Transverse colon (tissue), 4 donors: ENCODE measurements at regions not wholly inside any gene's neighbourhood (a gene's known extent, or its start where the extent isn't known, plus 50 kb on each side); places are given as distances from the start of the nearest gene placed in this dataset.
A peak's percentile ranks its signal among the peaks of the same experiment; 100 is the strongest.

Experiments used
- DNase-seq: peaks from one replicate; pipeline ENCODE4 v3.0.0-alpha.2; 2019
- H3K27ac ChIP-seq, 4 donors: fragments of 200-600 bp; sonication (generic); 2 replicates each; pipeline ENCODE4 v1.5.1; 2016 to 2018; ENCODE audit warnings: inconsistent platforms in 4 of 4
- H3K27me3 ChIP-seq: fragments of 200-600 bp; sonication (generic); 2 replicates; pipeline ENCODE4 v1.5.1; 2017; ENCODE audit warnings: inconsistent platforms
- H3K36me3 ChIP-seq, 4 donors: fragments of 200-600 bp; sonication (generic); 2 replicates each; pipeline ENCODE4 v1.5.1; 2017 to 2019; ENCODE audit warnings: inconsistent platforms in 4 of 4
- H3K4me1 ChIP-seq, 4 donors: fragments of 200-600 bp; sonication (generic); 2 replicates each; pipeline ENCODE4 v1.5.1; 2017 to 2020; ENCODE audit warnings: inconsistent platforms in 4 of 4
- H3K4me3 ChIP-seq, 4 donors: fragments of 200-600 bp; sonication (generic); 1 replicate in 1 of 4; 2 replicates in 3 of 4; pipeline versions ENCODE4 v1.5.1 to v1.6.1; 2017 to 2019; ENCODE audit warnings: inconsistent platforms in 4 of 4
- H3K9me3 ChIP-seq, 2 donors: fragments of 200-600 bp; sonication (generic); 2 replicates each; pipeline ENCODE4 v1.5.1; 2017 to 2019; ENCODE audit warnings: inconsistent platforms in 2 of 2
- CTCF ChIP-seq, 5 experiments: fragments of 200-600 bp in 3 of 5; fragments of 450-650 bp in 2 of 5; sonication (generic) in 3 of 5; IDR thresholded peaks; 1 replicate in 2 of 5; 2 replicates in 3 of 5; pipeline ENCODE4 v1.5.1; 2016 to 2017; ENCODE audit warnings: antibody characterized with exemption in 5 of 5, inconsistent platforms in 3 of 5, mild to moderate bottlenecking in 2 of 5, moderate library complexity in 1 of 5
- EP300 ChIP-seq: sonication (generic); formaldehyde crosslinking; IDR thresholded peaks from one replicate; pipeline ENCODE4 v1.6.1; 2017; ENCODE audit warnings: antibody characterized with exemption, low read depth
- POLR2A ChIP-seq: fragments of 450-650 bp; IDR thresholded peaks from one replicate; pipeline ENCODE4 v1.6.1; 2016; ENCODE audit warnings: antibody characterized with exemption, mild to moderate bottlenecking, moderate library complexity
- POLR2AphosphoS5 ChIP-seq, 3 donors: sonication (generic); formaldehyde crosslinking; IDR thresholded peaks; one replicate each; pipeline ENCODE4 v1.6.1; 2016; ENCODE audit warnings: antibody characterized with exemption in 3 of 3
- WGBS, 2 donors: methylation state at CpG; one replicate each; pipeline ENCODE4 v1.1.5; 2018; ENCODE audit warnings: low coverage in 1 of 2; 5-methylcytosine and 5-hydroxymethylcytosine counted together
- in situ Hi-C, 4 donors: fragments of 200-750 bp; cut with MboI; loops; one replicate each; pipeline versions ENCODE4 v1.15.0 to v1.15.1; 2017; ENCODE audit warnings: low sequenced_read_pairs in 3 of 4, low pct_ligation_motif_present in 1 of 4, low pct_unique_long_range_greater_than_20kb in 1 of 4
- intact Hi-C: fragments of 100-400 bp; cut with DNase I; formaldehyde crosslinking; loops from one replicate; pipeline ENCODE4 v1.15.1; 2023; ENCODE audit warnings: low total_unique reads

GRCh38 chr13:72651144-72651543, 76.3 kb downstream of the MZT1 start:
- WGBS, 2 donors, result 32 to 33% methylated on average over 5 of the region's 5 CpGs
- no peaks in the 10 kb centered on the region for H3K36me3 ChIP-seq
- no peak overlapping the region for H3K27ac ChIP-seq
- TF ChIP-seq CTCF (IDR thresholded peaks at IDR 0.05) (peak in 1 of 5 experiments; percentile 9), POLR2A (no peak)
- H3K4me1 ChIP-seq, result no peaks in the 10 kb centered on the region
- no peaks in the 10 kb centered on the region for H3K27me3 ChIP-seq
- H3K4me3 ChIP-seq, result no peak overlapping the region
- no peaks in the 10 kb centered on the region for H3K9me3 ChIP-seq
- no peak for DNase-seq
- in situ Hi-C loops (no loop called here), intact Hi-C loops (no loop called here)

GRCh38 chr13:72650051-72650700, 77.3 kb downstream of the MZT1 start:
- DNase-seq, result no peak
- H3K4me1 ChIP-seq, result no peaks in the 10 kb centered on the region
- no peak overlapping the region for H3K4me3 ChIP-seq
- in situ Hi-C loops (no loop called here), intact Hi-C loops (no loop called here)
- H3K27me3 ChIP-seq, result no peaks in the 10 kb centered on the region
- no peak overlapping the region for H3K27ac ChIP-seq
- no peaks in the 10 kb centered on the region for H3K36me3 ChIP-seq
- TF ChIP-seq CTCF (IDR thresholded peaks at IDR 0.05), result no peak
- TF ChIP-seq POLR2A, result no peak
- TF ChIP-seq POLR2AphosphoS5 (IDR thresholded peaks at IDR 0.05), result no peak
- no peak for TF ChIP-seq EP300
- 47 to 53% methylated on average over 5 of the region's 5 CpGs for WGBS, 2 donors
- H3K9me3 ChIP-seq, result no peaks in the 10 kb centered on the region

- intact Hi-C loops, result no loop called here
- no peak for DNase-seq
- no peak overlapping the region for H3K27ac ChIP-seq
These were observed 78.8 kb downstream of the MZT1 start for GRCh38 chr13:72648513-72649065.

GRCh38 chr13:72647422-72647821, 80.0 kb downstream of the MZT1 start:
- Histone ChIP-seq H3K9me3 (no peaks in the 10 kb centered on the region), H3K27me3 (no peaks in the 10 kb centered on the region), H3K36me3 (no peaks in the 10 kb centered on the region), H3K4me1 (no peaks in the 10 kb centered on the region), H3K27ac (no peak overlapping the region), H3K4me3 (no peak overlapping the region)
- DNase-seq, result no peak
- intact Hi-C loops, result no loop called here
- in situ Hi-C loops, result no loop called here
- 57 to 70% methylated on average over 2 of the region's 2 CpGs for WGBS, 2 donors
- TF ChIP-seq EP300 (no peak), CTCF (IDR thresholded peaks at IDR 0.05) (no peak), POLR2AphosphoS5 (IDR thresholded peaks at IDR 0.05) (no peak)

More at GRCh38 chr13:72648513-72649065, 78.8 kb downstream of the MZT1 start:
- H3K4me3 ChIP-seq, result no peak overlapping the region
- H3K36me3 ChIP-seq, result no peaks in the 10 kb centered on the region
- in situ Hi-C loops, result no loop called here
- H3K27me3 ChIP-seq, result no peaks in the 10 kb centered on the region
- TF ChIP-seq CTCF (IDR thresholded peaks at IDR 0.05), result no peak
- TF ChIP-seq EP300, result no peak
- no peak for TF ChIP-seq POLR2A
- no peak for TF ChIP-seq POLR2AphosphoS5 (IDR thresholded peaks at IDR 0.05)
- no peaks in the 10 kb centered on the region for H3K4me1 ChIP-seq
- no peaks in the 10 kb centered on the region for H3K9me3 ChIP-seq
- whole genome bisulfite sequencing, 2 donors, result 59 to 66% methylated on average over 8 of the region's 8 CpGs
